Thymus (tissue), 11 donors: ENCODE measurements at regions not wholly inside any gene's neighbourhood (a gene's known extent, or its start where the extent isn't known, plus 50 kb on each side); places are given as distances from the start of the nearest gene placed in this dataset.

Source experiments
- DNase-seq, 9 donors: peaks; one replicate each; pipeline ENCODE4 v3.0.0-alpha.2; 2013; ENCODE audit warnings: low spot score in 9 of 9, low read depth in 6 of 9, missing footprints in 1 of 9
- H3K27ac ChIP-seq, 2 donors: one replicate each; pipeline ENCODE4 v1.5.1; 2013; ENCODE audit warnings: control low read depth in 1 of 2, low read depth in 1 of 2, low read length in 1 of 2, mild to moderate bottlenecking in 1 of 2, moderate library complexity in 1 of 2
- H3K27me3 ChIP-seq, 2 donors: one replicate each; pipeline ENCODE4 v1.5.1; 2013; ENCODE audit warnings: low read length in 1 of 2; ENCODE audit not compliant: control insufficient read depth in 2 of 2, insufficient read depth in 1 of 2
- H3K36me3 ChIP-seq, 2 donors: one replicate each; pipeline ENCODE4 v1.5.1; 2013; ENCODE audit warnings: low read length in 1 of 2, mild to moderate bottlenecking in 1 of 2, moderate library complexity in 1 of 2; ENCODE audit not compliant: control insufficient read depth in 2 of 2, insufficient read depth in 2 of 2
- H3K4me1 ChIP-seq, 2 donors: one replicate each; pipeline ENCODE4 v1.5.1; 2013; ENCODE audit warnings: low read length in 2 of 2; ENCODE audit not compliant: control insufficient read depth in 2 of 2, insufficient read depth in 2 of 2
- H3K4me3 ChIP-seq, 2 donors: one replicate each; pipeline ENCODE4 v1.5.1; 2013; ENCODE audit warnings: low read length in 2 of 2, control low read depth in 1 of 2, mild to moderate bottlenecking in 1 of 2
- H3K9me3 ChIP-seq, 2 donors: one replicate each; pipeline ENCODE4 v1.5.1; 2013; ENCODE audit warnings: low read length in 1 of 2, mild to moderate bottlenecking in 1 of 2; ENCODE audit not compliant: control insufficient read depth in 2 of 2, insufficient read depth in 1 of 2
- WGBS: extraction: QIAGEN DNeasy Blood & Tissue Kit; methylation state at CpG from one replicate; pipeline ENCODE4 v1.1.7; 2013; 5-methylcytosine and 5-hydroxymethylcytosine counted together
- donor health status: healthy.

DNA sequence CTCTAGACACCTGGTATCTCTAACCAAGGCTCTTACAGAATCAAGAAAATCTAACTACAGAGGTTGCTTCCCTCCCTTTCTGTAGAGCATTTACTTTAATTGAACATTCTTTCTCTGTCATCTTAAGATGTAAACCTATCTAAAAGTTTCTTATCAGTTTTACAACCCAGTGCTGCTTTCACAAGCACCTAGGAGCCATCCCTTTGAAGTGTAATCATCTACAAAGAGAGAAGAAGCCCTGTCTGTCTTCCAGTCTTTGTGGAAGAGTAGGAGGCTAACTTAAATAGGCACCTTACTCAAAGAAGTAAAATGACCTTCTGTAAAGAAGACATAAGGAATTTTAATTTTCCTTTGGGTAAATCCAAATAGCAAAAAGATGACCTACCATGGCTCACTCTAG lies 763.9 kb upstream of the LRFN5 start:
- Histone ChIP-seq H3K4me1 (no peaks in the 10 kb centered on the region), H3K27ac (no peak overlapping the region), H3K36me3 (no peaks in the 10 kb centered on the region), H3K27me3 (no peaks in the 10 kb centered on the region), H3K9me3 (peaks cover 0 to 9% of the 10 kb centered on the region in 2 donors), H3K4me3 (no peak overlapping the region)
- DNase-seq: no peak

DNA sequence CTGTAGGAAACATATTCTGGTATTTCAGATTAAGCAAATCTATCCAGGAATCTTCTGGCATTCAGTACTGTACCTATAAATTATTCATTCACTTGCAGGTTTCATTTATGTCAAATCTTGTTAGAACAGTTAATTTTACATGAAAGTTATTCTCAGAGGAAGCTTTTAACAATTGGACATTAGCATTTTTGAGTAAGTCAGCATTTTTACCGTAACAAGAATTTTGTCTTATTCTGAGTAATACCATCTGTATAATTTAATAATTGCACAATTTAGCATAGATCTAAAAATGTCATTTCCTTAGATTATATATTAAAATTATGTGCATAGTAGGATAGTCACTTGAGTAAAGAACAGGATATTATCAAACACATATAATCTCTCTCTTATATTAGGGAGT lies 764.8 kb upstream of the LRFN5 start:
- Histone ChIP-seq H3K27me3 (no peaks in the 10 kb centered on the region), H3K36me3 (no peaks in the 10 kb centered on the region), H3K9me3 (peaks cover 0 to 9% of the 10 kb centered on the region in 2 donors), H3K4me1 (no peaks in the 10 kb centered on the region), H3K4me3 (no peak overlapping the region), H3K27ac (no peak overlapping the region)
- WGBS: 93% methylated on average over 1 of the region's 1 CpG
- no peak for DNase-seq

DNA sequence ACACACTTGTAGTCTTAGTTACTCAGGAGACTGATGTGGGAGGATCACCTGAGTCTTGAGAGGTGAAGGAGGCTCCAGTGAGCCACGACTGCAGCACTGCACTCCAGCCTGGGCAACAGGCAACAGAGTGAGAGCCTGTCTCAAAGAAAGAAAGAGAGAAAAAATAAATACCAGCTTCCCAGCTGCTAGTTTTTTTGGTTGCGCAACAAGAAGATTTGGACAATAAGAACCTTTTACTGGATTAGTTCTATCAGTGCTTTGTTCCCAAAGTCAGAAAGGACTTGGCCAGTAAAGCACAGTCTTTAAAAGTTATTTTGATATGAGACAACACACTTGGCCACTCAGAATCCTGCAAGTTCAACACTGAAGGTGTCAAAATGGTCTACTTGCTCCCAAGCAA lies 768.1 kb upstream of the LRFN5 start:
- DNase-seq: no peak
- Histone ChIP-seq H3K4me3 (no peak overlapping the region), H3K4me1 (no peaks in the 10 kb centered on the region), H3K27me3 (no peaks in the 10 kb centered on the region), H3K36me3 (no peaks in the 10 kb centered on the region), H3K9me3 (peaks cover 0 to 3% of the 10 kb centered on the region in 2 donors), H3K27ac (no peak overlapping the region)
- whole genome bisulfite sequencing: 85% methylated on average over 2 of the region's 2 CpGs

DNA sequence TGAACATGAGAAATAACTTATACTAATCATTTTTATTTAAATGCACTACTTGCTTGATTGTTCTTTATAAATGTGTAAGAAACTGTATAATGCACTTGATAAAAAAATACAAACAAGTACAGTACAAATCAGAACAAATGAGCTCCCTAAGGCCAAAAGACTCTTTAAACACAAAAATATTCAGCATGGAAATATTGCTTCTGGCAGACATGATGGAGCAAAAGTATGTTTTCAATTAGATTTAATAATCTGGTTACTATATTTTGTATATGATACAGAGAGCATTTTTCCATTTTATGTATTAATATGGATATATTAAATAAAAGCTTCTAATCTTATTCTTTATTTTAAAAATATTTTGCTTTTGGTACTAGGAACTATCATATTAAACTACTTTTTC lies 800.2 kb upstream of the LRFN5 start:
- H3K27me3 ChIP-seq: no peaks in the 10 kb centered on the region
- no peak for DNase-seq
- H3K9me3 ChIP-seq: no peaks in the 10 kb centered on the region
- no peaks in the 10 kb centered on the region for H3K4me1 ChIP-seq
- no peaks in the 10 kb centered on the region for H3K36me3 ChIP-seq
- no peak overlapping the region for H3K27ac ChIP-seq
- no peak overlapping the region for H3K4me3 ChIP-seq

DNA sequence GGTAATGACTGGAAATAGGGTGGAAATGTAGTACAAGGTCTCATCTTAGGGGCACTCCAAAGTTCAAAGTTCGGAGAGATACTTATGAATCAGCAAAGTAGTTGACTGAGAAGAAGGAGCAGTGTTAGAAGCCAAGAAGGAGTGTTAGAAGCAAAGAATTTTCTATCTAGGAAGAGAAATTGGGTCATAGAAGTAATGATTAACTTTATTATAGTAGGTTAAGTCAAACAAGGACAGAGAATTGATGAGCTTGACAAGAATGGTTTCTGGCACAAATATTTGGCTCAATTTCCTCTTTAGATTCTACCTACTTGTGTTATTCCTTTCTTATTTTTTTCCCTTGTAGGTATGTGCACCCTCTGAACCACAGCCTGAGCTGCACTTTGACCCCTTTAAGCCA lies 810.5 kb upstream of the LRFN5 start:
- WGBS: 57% methylated on average over 1 of the region's 1 CpG
- DNase-seq: no peak
- Histone ChIP-seq H3K4me3 (no peak overlapping the region), H3K27ac (no peak overlapping the region), H3K4me1 (no peaks in the 10 kb centered on the region), H3K36me3 (no peaks in the 10 kb centered on the region), H3K27me3 (no peaks in the 10 kb centered on the region), H3K9me3 (no peaks in the 10 kb centered on the region)

DNA sequence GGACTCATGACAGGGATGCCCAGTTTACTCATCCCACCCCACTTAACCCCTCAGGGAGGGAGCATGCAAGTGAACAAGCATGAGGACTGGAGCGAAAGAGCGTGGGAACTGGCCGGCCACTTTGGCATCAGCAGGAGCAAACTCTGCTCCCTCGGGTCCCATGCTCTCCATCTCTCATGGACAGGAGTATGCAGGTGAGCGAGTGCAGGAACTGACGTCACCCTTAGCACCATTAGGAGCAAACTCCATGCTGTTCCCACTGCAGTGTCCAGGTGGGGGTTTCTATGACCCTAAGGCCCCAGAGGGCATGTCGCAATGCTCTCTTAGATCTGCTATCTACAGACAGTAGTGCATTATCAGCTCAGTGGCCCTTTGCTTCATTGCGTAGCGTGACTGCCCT lies 821.8 kb upstream of the LRFN5 start:
- no peak overlapping the region for H3K27ac ChIP-seq
- H3K4me3 ChIP-seq: no peak overlapping the region
- DNase-seq: no peak
- WGBS: 96% methylated on average over 9 of the region's 9 CpGs
- H3K27me3 ChIP-seq: no peaks in the 10 kb centered on the region
- peaks cover 0 to 5% of the 10 kb centered on the region in 2 donors for H3K9me3 ChIP-seq
- no peaks in the 10 kb centered on the region for H3K36me3 ChIP-seq
- no peaks in the 10 kb centered on the region for H3K4me1 ChIP-seq

DNA sequence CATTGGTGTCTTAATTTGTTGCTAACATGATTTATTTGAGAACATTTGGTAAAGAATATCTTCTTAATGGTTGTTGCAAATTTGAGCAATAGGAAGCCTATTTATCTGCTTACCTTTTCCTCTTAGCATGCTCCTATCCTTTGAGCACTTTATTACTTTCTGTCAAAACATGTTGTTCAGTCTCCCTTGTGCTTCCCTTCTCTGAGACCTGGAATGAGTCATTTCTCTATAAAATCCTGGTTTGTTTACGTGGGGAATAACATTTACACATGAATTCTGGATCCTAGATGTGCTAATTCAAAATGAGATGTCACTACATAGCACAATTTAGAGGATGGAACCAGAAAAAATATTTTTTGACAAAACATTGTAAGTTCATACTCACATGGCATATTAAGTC lies 844.0 kb upstream of the LRFN5 start:
- no peaks in the 10 kb centered on the region for H3K36me3 ChIP-seq
- no peaks in the 10 kb centered on the region for H3K9me3 ChIP-seq
- H3K4me1 ChIP-seq: no peaks in the 10 kb centered on the region
- no peak overlapping the region for H3K27ac ChIP-seq
- no peak overlapping the region for H3K4me3 ChIP-seq
- WGBS: 48% methylated on average over 1 of the region's 1 CpG
- no peak for DNase-seq
- H3K27me3 ChIP-seq: no peaks in the 10 kb centered on the region

DNA sequence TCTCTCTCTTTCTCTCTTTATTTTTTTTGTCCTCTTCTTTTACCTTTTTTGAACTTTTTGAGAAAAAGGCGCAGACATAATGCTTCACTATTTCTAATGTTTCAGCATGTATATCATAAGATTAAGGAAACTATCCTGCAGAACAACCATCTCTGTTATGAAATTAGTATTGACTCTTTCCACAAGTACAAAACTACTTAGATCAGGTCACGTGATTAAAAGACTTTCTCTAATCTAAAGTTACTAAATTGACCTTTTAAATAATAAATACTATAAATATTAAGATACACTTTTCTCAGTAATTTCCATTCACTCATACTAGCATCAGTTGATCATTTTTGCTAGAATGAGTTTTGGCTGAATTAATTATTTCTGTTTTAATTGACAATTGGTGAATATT lies 844.5 kb upstream of the LRFN5 start:
- Histone ChIP-seq H3K9me3 (no peaks in the 10 kb centered on the region), H3K36me3 (no peaks in the 10 kb centered on the region), H3K27me3 (no peaks in the 10 kb centered on the region), H3K27ac (no peak overlapping the region), H3K4me1 (no peaks in the 10 kb centered on the region), H3K4me3 (no peak overlapping the region)
- WGBS: 95% methylated on average over 2 of the region's 2 CpGs
- DNase-seq: no peak

DNA sequence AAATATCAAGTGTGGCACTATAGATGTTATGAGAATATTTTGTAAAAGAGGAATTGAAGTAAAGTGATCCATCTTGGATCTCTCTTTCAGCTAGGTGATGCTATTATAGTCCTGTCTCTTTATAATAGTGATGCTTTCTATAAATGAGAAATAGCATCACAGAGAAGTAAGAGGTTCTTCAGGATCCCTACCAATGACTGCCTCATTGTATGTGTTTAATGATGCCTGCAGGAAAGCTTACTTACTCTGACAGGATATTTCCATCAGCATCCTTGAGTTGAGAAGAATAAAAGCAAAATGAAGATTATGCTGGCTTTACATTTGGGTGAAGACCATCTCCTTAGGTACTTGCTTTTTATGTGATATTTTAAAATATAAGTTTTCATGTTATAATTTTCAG lies 846.0 kb upstream of the LRFN5 start:
- DNase-seq: no peak
- H3K27me3 ChIP-seq: no peaks in the 10 kb centered on the region
- no peak overlapping the region for H3K4me3 ChIP-seq
- no peaks in the 10 kb centered on the region for H3K36me3 ChIP-seq
- H3K9me3 ChIP-seq: no peaks in the 10 kb centered on the region
- H3K27ac ChIP-seq: no peak overlapping the region
- no peaks in the 10 kb centered on the region for H3K4me1 ChIP-seq

DNA sequence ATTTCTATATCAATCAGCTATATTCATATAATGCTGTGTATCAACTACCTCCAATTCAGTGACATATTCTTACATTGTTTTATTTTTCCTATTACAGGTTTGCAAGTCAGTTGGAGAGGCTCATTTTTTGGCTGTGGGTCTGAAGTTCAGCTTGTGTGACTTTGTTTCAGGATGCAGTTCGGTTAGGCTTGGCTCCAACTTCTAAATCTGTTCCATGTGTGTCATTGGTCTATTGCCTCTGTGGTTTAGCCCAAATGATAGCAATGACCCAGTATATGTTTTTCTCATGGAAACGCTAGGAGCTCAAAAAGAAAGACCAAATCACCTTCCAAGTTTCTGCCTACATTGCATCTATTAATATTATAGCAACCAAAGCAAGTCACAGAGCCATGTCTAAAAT lies 848.6 kb upstream of the LRFN5 start:
- Histone ChIP-seq H3K27ac (no peak overlapping the region), H3K4me1 (no peaks in the 10 kb centered on the region), H3K36me3 (no peaks in the 10 kb centered on the region), H3K9me3 (no peaks in the 10 kb centered on the region), H3K4me3 (no peak overlapping the region), H3K27me3 (no peaks in the 10 kb centered on the region)
- WGBS: 88% methylated on average over 2 of the region's 2 CpGs
- DNase-seq: no peak
